Stimulated activated CD4-positive, alpha-beta T cell treated with anti-CD3 and anti-CD28 coated beads, Interleukin-2, amount 100 ng/mL, for 48 hours (primary cell): ENCODE measurements at regions not wholly inside any gene's neighbourhood (a gene's known extent, or its start where the extent isn't known, plus 50 kb on each side); places are given as distances from the start of the nearest gene placed in this dataset.

ENCODE experiments used
- DNase-seq, 2 donors: peaks; one replicate each; pipeline ENCODE4 v3.0.0-alpha.2; 2020

DNA sequence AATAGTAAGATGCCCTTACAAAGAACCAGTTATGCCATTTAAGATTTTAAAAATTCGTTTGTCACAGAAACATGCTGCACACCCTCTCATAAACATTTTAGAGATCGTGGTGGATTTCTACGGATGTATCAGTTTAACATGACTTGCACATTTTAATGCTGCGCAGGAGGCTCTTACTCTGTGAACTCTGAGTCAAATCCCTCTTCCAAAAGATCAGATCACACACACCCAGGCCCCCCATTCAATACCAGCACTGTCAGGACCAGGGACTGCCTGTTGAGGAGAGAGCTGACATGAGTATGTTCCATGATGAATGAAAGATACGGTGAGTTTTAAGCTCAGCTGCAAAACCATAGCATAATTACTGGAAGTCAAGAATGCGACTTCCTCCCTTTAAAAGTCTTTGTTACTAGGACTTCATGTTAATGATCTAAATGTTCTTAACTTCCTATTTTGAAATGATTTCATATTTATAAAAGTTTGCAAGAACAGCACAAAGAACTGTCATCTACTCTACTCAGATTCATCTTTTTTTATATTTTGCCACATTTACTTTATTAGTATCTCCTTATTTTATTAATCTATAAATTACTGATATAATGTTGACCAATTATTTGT, 500.2 kb downstream of the GLRX3 start:
- DNase-seq: no peak

DNA sequence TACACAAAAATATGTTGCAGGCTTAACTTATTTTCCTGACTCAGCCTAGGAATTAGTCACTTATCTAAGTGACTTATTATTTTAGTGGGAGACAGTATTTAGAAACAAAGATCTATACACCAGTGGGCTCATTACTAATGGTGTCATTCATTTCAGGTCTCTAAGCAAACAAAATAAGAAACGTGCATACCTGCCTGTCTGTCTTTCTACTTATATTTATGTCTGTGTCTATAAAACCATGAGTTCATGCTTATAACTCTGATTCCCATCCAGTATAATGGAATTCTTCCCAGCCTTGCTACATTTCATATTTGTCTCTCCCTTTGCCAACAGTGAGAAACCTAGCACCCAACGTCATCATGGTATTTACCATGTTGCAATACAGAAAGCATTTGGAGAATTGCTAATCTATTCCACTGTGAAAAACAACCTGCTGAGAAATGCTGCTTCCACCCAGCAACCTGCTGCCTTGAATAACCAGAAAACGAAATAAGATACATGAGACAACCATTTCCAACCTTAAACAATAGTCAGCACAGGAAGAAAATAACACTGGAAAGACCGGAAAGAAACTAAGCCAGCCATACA, 501.0 kb downstream of the GLRX3 start:
- DNase-seq: no peak

GRCh38 chr10:130638991-130639390, 502.8 kb downstream of the GLRX3 start:
- no peak for DNase-seq

DNA sequence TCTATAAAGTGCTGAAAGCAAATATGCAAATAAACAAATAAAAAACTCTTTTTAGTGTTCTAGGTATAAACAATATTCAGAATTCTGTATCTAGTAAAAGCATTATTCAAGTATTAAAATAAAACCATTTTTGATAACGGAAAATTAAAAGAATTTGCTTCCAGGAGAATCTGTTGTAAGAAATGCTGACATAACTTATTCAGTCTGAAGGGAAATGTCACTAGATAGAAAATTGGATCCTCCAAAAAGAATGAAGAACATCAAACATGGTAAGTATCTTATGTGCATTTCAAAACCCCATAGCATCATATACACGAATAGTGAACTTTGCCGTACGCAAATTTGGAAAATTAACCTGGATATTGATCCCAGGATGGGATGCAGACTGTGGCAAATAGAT, 506.7 kb downstream of the GLRX3 start:
- no peak for DNase-seq

DNA sequence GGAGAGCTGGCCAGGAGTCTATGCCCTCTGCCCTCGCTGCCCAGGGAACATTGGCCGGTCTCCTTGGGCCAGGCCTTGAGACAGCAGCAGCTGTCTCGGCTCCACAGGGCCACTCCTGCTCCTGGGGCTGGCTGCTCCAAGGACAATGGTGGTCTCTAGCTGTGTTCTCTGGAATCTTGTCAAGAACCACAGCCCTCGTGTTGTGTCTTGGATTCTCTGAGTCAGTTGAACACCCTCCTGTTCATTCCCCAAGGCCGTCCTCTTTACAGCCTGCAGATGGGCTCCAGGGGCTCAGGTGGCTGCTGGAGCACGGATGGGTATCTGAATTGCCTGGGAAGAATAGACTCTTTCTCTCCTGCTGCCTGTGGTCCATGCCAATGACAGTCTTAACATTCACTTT, 511.1 kb downstream of the GLRX3 start:
- DNase-seq: no peak

GRCh38 chr10:130648807-130649206, 512.6 kb downstream of the GLRX3 start:
- DNase-seq: no peak

- no peak for DNase-seq
Measured at GRCh38 chr10:130652544-130652943, 516.4 kb downstream of the GLRX3 start.

- no peak for DNase-seq
Measured at GRCh38 chr10:130652964-130653578, 516.9 kb downstream of the GLRX3 start.

DNA sequence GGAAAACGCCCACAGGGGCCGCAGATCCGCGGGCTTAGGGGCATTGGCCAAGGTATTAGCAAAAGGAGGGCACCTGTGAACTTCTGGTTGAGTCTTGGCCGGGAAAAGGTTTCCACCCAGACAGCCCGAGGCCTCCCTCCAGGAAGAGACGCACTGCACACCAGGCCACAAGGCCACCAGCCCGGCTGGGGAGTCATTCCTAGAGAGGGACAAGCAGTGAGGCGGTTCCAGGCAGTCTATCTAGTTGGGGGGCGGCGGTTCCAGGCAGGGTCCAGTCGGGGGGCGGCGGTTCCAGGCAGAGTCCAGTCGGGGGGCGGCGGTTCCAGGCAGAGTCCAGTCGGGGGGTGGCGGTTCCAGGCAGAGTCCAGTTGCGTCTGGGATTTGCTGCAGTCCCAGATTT, 518.5 kb downstream of the GLRX3 start:
- no peak for DNase-seq

GRCh38 chr10:130655313-130656186, 519.4 kb downstream of the GLRX3 start:
- DNase-seq: no peak

DNA sequence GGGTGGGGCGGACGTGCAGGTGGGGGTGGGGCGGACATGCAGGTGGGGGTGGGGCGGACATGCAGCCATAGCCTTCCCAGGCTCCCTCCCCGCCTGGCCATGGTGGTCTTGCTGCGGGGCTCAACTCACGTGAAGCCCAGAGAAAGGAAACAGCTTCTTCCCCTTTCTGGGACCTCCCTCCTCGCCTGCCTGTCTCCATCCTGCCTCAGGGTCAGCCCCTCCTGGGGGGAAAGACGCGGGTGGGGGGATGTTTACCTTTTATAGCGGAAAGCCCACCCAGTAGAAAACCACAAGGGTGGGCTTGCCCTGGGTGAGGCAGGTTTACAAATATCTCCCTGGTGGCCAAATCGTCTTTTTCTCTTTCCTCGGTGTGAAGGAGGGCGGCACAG, 520.0 kb downstream of the GLRX3 start:
- no peak for DNase-seq

GRCh38 chr10:130656582-130657133, 520.5 kb downstream of the GLRX3 start:
- no peak for DNase-seq

DNA sequence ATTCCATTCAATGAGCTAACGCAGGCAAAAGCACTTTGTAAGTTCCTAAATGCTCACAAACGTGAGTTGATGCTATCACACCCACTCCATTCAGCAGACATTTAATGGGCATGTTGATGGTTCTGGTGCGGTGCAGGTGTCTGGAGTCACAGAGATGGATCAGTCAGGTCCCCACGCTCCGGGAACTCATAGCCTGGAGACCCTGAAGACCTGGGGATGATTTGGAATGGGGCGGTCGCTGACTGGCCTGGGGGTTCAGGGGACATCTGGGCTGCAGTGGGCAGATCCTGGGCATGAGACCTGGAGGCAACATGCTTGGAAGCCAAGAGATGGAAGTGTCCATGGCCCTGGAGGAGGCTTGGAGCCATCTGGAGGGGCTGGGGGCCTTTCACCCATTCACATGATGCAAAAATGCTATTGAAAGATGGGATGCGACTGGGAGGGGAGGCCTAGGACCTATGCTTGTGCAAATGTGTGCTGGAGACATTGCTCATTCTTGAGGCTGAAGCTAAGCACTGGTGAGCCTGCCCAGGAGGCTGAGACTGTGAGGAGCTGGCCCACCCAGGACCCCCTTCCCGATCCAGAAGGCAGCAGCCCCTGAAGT, 522.6 kb downstream of the GLRX3 start:
- DNase-seq: no peak

DNA sequence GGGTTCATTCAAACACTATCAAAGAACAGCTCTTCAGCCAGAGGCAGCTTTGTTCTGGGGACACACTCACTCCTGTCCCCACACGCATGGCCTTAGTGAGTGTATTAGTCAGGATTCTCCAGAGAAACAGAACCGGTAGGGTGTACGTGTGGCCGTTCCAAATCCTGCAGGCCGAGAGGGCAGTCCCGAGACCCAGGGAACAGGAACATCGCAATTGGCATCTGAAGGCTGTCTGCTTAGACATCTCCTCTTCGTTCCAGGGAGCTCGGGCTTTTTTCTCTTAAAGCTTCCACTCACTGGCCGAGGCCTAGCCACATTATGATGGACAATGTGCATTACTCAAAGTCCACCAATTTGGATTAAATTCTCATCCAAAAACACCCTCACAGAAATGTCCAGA, 523.3 kb downstream of the GLRX3 start:
- no peak for DNase-seq

GRCh38 chr10:130660266-130660665, 524.1 kb downstream of the GLRX3 start:
- no peak for DNase-seq

DNA sequence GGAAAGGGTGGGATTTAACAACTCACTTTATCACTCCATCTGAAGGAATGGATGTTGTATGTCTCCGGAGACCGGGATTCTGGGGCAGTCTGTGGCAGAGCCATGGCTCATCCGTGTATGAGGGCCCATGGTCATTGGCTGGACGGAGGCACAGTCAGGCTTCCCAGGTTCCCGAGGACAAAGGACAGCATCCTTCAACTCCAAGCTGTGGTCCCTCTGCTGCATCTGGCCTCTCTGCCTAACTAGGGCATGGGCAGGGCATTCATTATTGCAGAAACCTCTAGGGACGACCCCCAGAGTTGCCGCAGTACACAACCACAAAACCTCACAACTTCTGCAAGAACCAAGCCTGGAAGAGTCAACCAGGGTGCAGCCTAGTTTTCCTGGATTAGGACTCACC, 525.2 kb downstream of the GLRX3 start:
- DNase-seq: no peak

GRCh38 chr10:130662775-130663174, 526.6 kb downstream of the GLRX3 start:
- no peak for DNase-seq

GRCh38 chr10:130664526-130664925, 528.3 kb downstream of the GLRX3 start:
- no peak for DNase-seq

GRCh38 chr10:130666215-130666614, 530.0 kb downstream of the GLRX3 start:
- DNase-seq: no peak

GRCh38 chr10:130686689-130687300, 550.6 kb downstream of the GLRX3 start:
- no peak for DNase-seq

- no peak for DNase-seq
Measured at GRCh38 chr10:130687566-130687965, 551.4 kb downstream of the GLRX3 start.
